Mesenchymal stem cell (in vitro differentiated cells and primary cell): ENCODE measurements at regions not wholly inside any gene's neighbourhood (a gene's known extent, or its start where the extent isn't known, plus 50 kb on each side); places are given as distances from the start of the nearest gene placed in this dataset.
A peak's percentile ranks its signal among the peaks of the same experiment; 100 is the strongest.

Source experiments
- DNase-seq: peaks from one replicate; pipeline ENCODE4 v3.0.0-alpha.2; 2013
- H2AFZ ChIP-seq: one replicate; pipeline ENCODE4 v1.6.1; 2013; ENCODE audit warnings: low read depth, mild to moderate bottlenecking, control low read depth, inconsistent platforms, low read length, moderate library complexity
- H2AK5ac ChIP-seq: 2 replicates; pipeline ENCODE4 v1.6.1; 2013; ENCODE audit warnings: low read length, moderate library complexity, mild to moderate bottlenecking, inconsistent platforms; ENCODE audit not compliant: severe bottlenecking
- H2BK120ac ChIP-seq: one replicate; pipeline ENCODE4 v1.6.1; 2013; ENCODE audit warnings: low read depth, mild to moderate bottlenecking, inconsistent platforms, low read length, moderate library complexity
- H2BK12ac ChIP-seq, 2 experiments: one replicate each; pipeline ENCODE4 v1.6.1; 2013; ENCODE audit warnings: inconsistent platforms in 2 of 2, low read length in 2 of 2, mild to moderate bottlenecking in 2 of 2, moderate library complexity in 2 of 2, control low read depth in 1 of 2
- H2BK15ac ChIP-seq: one replicate; pipeline ENCODE4 v1.6.1; 2013; ENCODE audit warnings: mild to moderate bottlenecking, low read depth, inconsistent platforms; ENCODE audit not compliant: poor library complexity, severe bottlenecking
- H2BK5ac ChIP-seq: 2 replicates; pipeline ENCODE4 v1.6.1; 2013; ENCODE audit warnings: low read depth, mild to moderate bottlenecking, low read length, control low read depth, inconsistent platforms; ENCODE audit not compliant: poor library complexity, severe bottlenecking
- H3K14ac ChIP-seq, 2 experiments: one replicate each; pipeline ENCODE4 v1.6.1; 2013; ENCODE audit warnings: inconsistent platforms in 2 of 2, low read length in 2 of 2, control low read depth in 1 of 2, mild to moderate bottlenecking in 1 of 2, moderate library complexity in 1 of 2
- H3K18ac ChIP-seq, 2 experiments: one replicate each; pipeline ENCODE4 v1.6.1; 2013; ENCODE audit warnings: inconsistent platforms in 2 of 2, low read length in 2 of 2, control low read depth in 1 of 2, low read depth in 1 of 2, mild to moderate bottlenecking in 1 of 2
- H3K23ac ChIP-seq, 2 experiments: one replicate each; pipeline ENCODE4 v1.6.1; 2013; ENCODE audit warnings: inconsistent platforms in 2 of 2, low read length in 2 of 2, mild to moderate bottlenecking in 2 of 2, moderate library complexity in 2 of 2, control low read depth in 1 of 2
- H3K27ac ChIP-seq: 2 replicates; pipeline ENCODE4 v1.5.1; 2013; ENCODE audit warnings: mild to moderate bottlenecking, moderate library complexity, low read length, control low read depth, inconsistent platforms; ENCODE audit not compliant: poor library complexity, severe bottlenecking
- H3K27me3 ChIP-seq, 2 experiments: 2 replicates each; pipeline versions ENCODE4 v1.6.1 to v1.7.0; 2013; ENCODE audit warnings: low read length in 2 of 2, mild to moderate bottlenecking in 2 of 2, moderate library complexity in 2 of 2, control low read depth in 1 of 2, inconsistent platforms in 1 of 2; ENCODE audit not compliant: control insufficient read depth in 1 of 2, insufficient read depth in 1 of 2
- H3K36me3 ChIP-seq, 2 experiments: 2 replicates each; pipeline versions ENCODE4 v1.6.1 to v1.7.0; 2013; ENCODE audit warnings: low read length in 2 of 2, control low read depth in 1 of 2, inconsistent platforms in 1 of 2, low read depth in 1 of 2, mild to moderate bottlenecking in 1 of 2; ENCODE audit not compliant: insufficient read depth in 2 of 2, control insufficient read depth in 1 of 2
- H3K4ac ChIP-seq, 2 experiments: one replicate each; pipeline ENCODE4 v1.6.1; 2013; ENCODE audit warnings: inconsistent platforms in 2 of 2, low read length in 2 of 2, mild to moderate bottlenecking in 2 of 2, moderate library complexity in 2 of 2, control low read depth in 1 of 2, low read depth in 1 of 2
- H3K4me1 ChIP-seq: 2 replicates; pipeline ENCODE4 v1.6.1; 2013; ENCODE audit warnings: low read depth, low read length, control low read depth; ENCODE audit not compliant: control insufficient read depth, insufficient read depth
- H3K4me2 ChIP-seq: 2 replicates; pipeline ENCODE4 v1.6.1; 2013; ENCODE audit warnings: low read length, mild to moderate bottlenecking, inconsistent platforms; ENCODE audit not compliant: poor library complexity, severe bottlenecking
- H3K4me3 ChIP-seq, 2 experiments: 2 replicates each; pipeline versions ENCODE4 v1.5.1 to v1.7.0; 2013; ENCODE audit warnings: low read length in 2 of 2, mild to moderate bottlenecking in 2 of 2, control low read depth in 1 of 2, low read depth in 1 of 2; ENCODE audit not compliant: insufficient read depth in 1 of 2
- H3K79me1 ChIP-seq: replicated peaks from 2 replicates; pipeline ENCODE4 v1.6.1; 2013; ENCODE audit warnings: mild to moderate bottlenecking, control low read depth, low read length, inconsistent platforms; ENCODE audit not compliant: poor library complexity, severe bottlenecking
- H3K9ac ChIP-seq: 2 replicates; pipeline ENCODE4 v1.7.0; 2013; ENCODE audit warnings: mild to moderate bottlenecking, low read length, moderate library complexity
- H3K9me3 ChIP-seq: 2 replicates; pipeline ENCODE4 v1.7.0; 2013; ENCODE audit warnings: mild to moderate bottlenecking, low read length; ENCODE audit not compliant: control insufficient read depth
- H4K8ac ChIP-seq: one replicate; pipeline ENCODE4 v1.6.1; 2013; ENCODE audit warnings: inconsistent platforms, mild to moderate bottlenecking, low read length, moderate library complexity
- H4K91ac ChIP-seq: one replicate; pipeline ENCODE4 v1.6.1; 2013; ENCODE audit warnings: mild to moderate bottlenecking, low read length, inconsistent platforms
- WGBS: methylation state at CpG from one replicate; pipeline ENCODE4 v1.1.7; 2013; ENCODE audit warnings: mixed read lengths; 5-methylcytosine and 5-hydroxymethylcytosine counted together

DNA sequence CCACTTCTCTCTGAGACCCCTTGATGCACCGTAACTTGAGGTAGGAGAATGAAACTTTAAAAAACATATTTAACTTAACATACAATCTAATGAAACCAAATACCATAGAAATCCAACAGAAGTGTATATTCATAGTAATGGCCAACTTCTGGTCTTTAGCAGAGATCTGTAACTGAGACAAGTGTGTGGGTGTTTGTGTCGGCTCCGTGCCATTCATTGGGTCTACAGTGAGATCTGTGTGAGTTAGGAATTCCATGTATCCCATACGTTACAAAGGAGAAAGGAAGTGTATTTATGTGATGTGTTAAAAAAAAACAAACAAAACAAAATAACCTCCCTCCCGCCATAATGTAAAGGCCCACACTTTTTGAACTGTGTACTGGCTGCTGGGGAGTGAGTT lies 348.0 kb upstream of the NR3C2 start:
- H3K9me3 ChIP-seq = no peaks in the 10 kb centered on the region
- H3K4me3 ChIP-seq = no peak overlapping the region
- no peak overlapping the region for H3K14ac ChIP-seq
- H2AFZ ChIP-seq = no peak overlapping the region
- no peak overlapping the region for H3K4me2 ChIP-seq
- H2AK5ac ChIP-seq = peak overlapping the region; percentile 77
- no peak overlapping the region for H4K91ac ChIP-seq
- H4K8ac ChIP-seq = no peak overlapping the region
- H3K23ac ChIP-seq = no peak overlapping the region
- no peak overlapping the region for H3K18ac ChIP-seq
- WGBS = 82% methylated on average over 3 of the region's 5 CpGs
- H3K36me3 ChIP-seq = no peaks in the 10 kb centered on the region
- H2BK15ac ChIP-seq = no peak overlapping the region
- H3K4me1 ChIP-seq = peaks cover 2% of the 10 kb centered on the region
- no peak overlapping the region for H3K9ac ChIP-seq
- no peak for DNase-seq
- H3K27ac ChIP-seq = peak overlapping the region; percentile 33
- H2BK5ac ChIP-seq = peak overlapping the region; percentile 89
- no peaks in the 10 kb centered on the region for H3K79me1 ChIP-seq
- no peak overlapping the region for H2BK12ac ChIP-seq
- H3K27me3 ChIP-seq = no peaks in the 10 kb centered on the region
- no peak overlapping the region for H3K4ac ChIP-seq
- no peak overlapping the region for H2BK120ac ChIP-seq

DNA sequence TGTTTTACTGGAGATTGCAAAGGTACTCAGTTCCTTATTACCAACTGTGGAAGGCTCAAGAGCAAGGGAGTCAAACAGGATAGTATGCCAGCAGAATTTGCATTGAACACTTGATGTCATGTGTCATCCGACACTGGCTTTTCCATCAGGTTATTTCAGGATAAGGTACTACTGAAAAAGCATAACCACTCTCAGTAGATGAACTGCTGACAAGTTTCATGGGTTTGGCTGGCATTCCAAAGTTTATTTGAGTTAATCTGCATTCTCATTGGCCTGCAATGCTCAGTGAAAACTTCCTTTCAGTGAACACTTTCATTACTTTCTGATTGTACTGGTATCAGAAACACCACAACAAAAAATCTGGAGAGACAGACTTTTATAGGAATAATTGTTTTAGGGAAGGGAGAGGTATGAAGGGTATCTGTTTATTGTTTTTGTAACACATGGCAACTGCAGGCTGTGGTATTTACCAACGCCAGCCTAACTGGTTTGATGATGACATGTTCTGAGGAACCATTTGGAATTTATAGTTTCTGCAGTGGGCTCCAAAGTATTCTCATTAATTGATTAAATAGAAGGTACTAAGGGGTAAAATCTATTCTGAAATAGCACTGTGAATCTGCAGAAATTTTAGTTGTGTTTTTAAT lies 345.7 kb upstream of the NR3C2 start:
- no peak overlapping the region for H2BK15ac ChIP-seq
- 53% methylated on average over 2 of the region's 2 CpGs for WGBS
- H3K23ac ChIP-seq = no peak overlapping the region
- no peak overlapping the region for H3K27ac ChIP-seq
- no peak overlapping the region for H2BK12ac ChIP-seq
- no peaks in the 10 kb centered on the region for H3K9me3 ChIP-seq
- no peak overlapping the region for H2BK120ac ChIP-seq
- no peaks in the 10 kb centered on the region for H3K36me3 ChIP-seq
- H3K4me3 ChIP-seq = no peak overlapping the region
- H4K91ac ChIP-seq = no peak overlapping the region
- no peak overlapping the region for H2BK5ac ChIP-seq
- no peak overlapping the region for H3K14ac ChIP-seq
- no peaks in the 10 kb centered on the region for H3K4me1 ChIP-seq
- H3K9ac ChIP-seq = no peak overlapping the region
- H4K8ac ChIP-seq = no peak overlapping the region
- H3K4me2 ChIP-seq = no peak overlapping the region
- no peak overlapping the region for H3K4ac ChIP-seq
- DNase-seq = no peak
- H3K79me1 ChIP-seq = no peaks in the 10 kb centered on the region
- H2AK5ac ChIP-seq = no peak overlapping the region
- no peak overlapping the region for H2AFZ ChIP-seq
- no peaks in the 10 kb centered on the region for H3K27me3 ChIP-seq
- H3K18ac ChIP-seq = no peak overlapping the region

DNA sequence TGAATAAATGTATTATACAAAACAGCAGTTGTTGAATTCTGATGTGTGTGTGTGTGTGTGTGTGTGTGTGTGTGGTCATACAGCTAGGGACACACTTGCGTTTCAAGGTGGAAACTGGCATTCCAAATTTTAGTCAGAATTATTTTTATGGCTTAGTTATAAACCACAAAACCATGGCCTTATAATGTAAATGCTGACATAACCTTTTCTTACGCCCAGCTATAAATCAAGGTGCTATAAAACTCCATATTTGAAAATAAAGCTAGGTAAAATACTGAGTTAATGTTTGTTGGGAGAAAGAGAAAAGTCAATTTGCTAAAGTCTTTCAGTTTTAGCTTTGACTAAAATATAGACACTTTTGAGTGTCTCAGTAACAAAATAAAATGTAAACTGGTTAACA lies 345.1 kb upstream of the NR3C2 start:
- H2BK120ac ChIP-seq = no peak overlapping the region
- DNase-seq = no peak
- no peak overlapping the region for H3K27ac ChIP-seq
- H3K79me1 ChIP-seq = no peaks in the 10 kb centered on the region
- WGBS = no CpG with 5 or more reads among the region's 2 CpGs
- no peak overlapping the region for H2AK5ac ChIP-seq
- H3K27me3 ChIP-seq = no peaks in the 10 kb centered on the region
- H3K18ac ChIP-seq = no peak overlapping the region
- H2AFZ ChIP-seq = no peak overlapping the region
- no peak overlapping the region for H3K4me2 ChIP-seq
- no peaks in the 10 kb centered on the region for H3K9me3 ChIP-seq
- H4K8ac ChIP-seq = no peak overlapping the region
- no peak overlapping the region for H3K4ac ChIP-seq
- H2BK12ac ChIP-seq = no peak overlapping the region
- no peak overlapping the region for H3K23ac ChIP-seq
- H2BK5ac ChIP-seq = no peak overlapping the region
- H3K9ac ChIP-seq = no peak overlapping the region
- H4K91ac ChIP-seq = no peak overlapping the region
- peaks cover 1% of the 10 kb centered on the region for H3K4me1 ChIP-seq
- no peaks in the 10 kb centered on the region for H3K36me3 ChIP-seq
- H3K4me3 ChIP-seq = no peak overlapping the region
- H2BK15ac ChIP-seq = no peak overlapping the region
- no peak overlapping the region for H3K14ac ChIP-seq

DNA sequence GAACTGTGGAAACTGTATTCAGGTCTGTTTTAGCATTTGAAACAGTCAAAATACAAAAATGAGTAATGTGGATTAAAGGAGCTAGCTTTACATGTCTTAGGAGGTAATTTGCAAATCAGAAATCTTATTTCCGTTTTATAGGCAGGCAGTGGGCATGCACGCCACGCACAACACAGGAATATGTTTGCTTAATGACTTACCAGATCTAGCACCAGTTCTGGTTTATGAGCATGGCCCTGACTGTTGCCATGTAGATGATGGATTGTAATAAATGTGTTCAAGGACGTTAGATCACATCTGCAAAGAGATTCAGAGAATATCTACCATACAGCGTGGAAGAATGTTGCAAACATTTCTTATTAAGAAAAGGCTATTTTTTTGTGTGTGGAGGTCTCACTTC lies 344.5 kb upstream of the NR3C2 start:
- Histone ChIP-seq H3K18ac (no peak overlapping the region), H3K36me3 (no peaks in the 10 kb centered on the region), H3K23ac (no peak overlapping the region), H3K9ac (no peak overlapping the region), H3K4ac (no peak overlapping the region), H4K8ac (no peak overlapping the region), H2AFZ (no peak overlapping the region), H3K27ac (no peak overlapping the region), H3K27me3 (no peaks in the 10 kb centered on the region), H3K4me1 (peaks cover 3% of the 10 kb centered on the region), H2AK5ac (no peak overlapping the region), H2BK5ac (no peak overlapping the region), H3K4me3 (no peak overlapping the region), H2BK15ac (no peak overlapping the region), H2BK12ac (no peak overlapping the region), H3K79me1 (no peaks in the 10 kb centered on the region), H3K14ac (no peak overlapping the region), H3K4me2 (no peak overlapping the region), H2BK120ac (no peak overlapping the region), H3K9me3 (no peaks in the 10 kb centered on the region), H4K91ac (no peak overlapping the region)
- DNase-seq = no peak
- 88% methylated on average over 3 of the region's 5 CpGs for WGBS
